Astrocyte (in vitro differentiated cells and primary cell): ENCODE measurements at regions not wholly inside any gene's neighbourhood (a gene's known extent, or its start where the extent isn't known, plus 50 kb on each side); places are given as distances from the start of the nearest gene placed in this dataset.

Experiments used
- DNase-seq: peaks from one replicate; pipeline ENCODE4 v3.0.0-alpha.2; 2010; ENCODE audit warnings: low read depth
- FAIRE-seq: peaks from 2 replicates; lab custom pipeline; 2011; peaks lifted over from hg19 to GRCh38; lab: Jason Lieb, UNC
- H2AFZ ChIP-seq: 2 replicates; pipeline ENCODE4 v1.6.0; 2012; ENCODE audit warnings: low read depth, low read length, inconsistent platforms
- H3K27ac ChIP-seq: 2 replicates; pipeline ENCODE4 v1.5.1; 2011; ENCODE audit warnings: low read depth, low read length, inconsistent platforms
- H3K27me3 ChIP-seq: 2 replicates; pipeline ENCODE4 v1.6.0; 2011; ENCODE audit warnings: low read length, inconsistent platforms; ENCODE audit not compliant: insufficient read depth
- H3K36me3 ChIP-seq: 2 replicates; pipeline ENCODE4 v1.5.1; 2011; ENCODE audit warnings: low read length, inconsistent platforms; ENCODE audit not compliant: insufficient read depth
- H3K4me1 ChIP-seq: 2 replicates; pipeline ENCODE4 v1.5.1; 2011; ENCODE audit warnings: low read length, inconsistent platforms; ENCODE audit not compliant: insufficient read depth
- H3K4me2 ChIP-seq: 2 replicates; pipeline ENCODE4 v1.6.0; 2012; ENCODE audit warnings: low read length, inconsistent platforms
- H3K4me3 ChIP-seq: 2 replicates; pipeline ENCODE4 v1.5.1; 2011; ENCODE audit warnings: low read depth, mild to moderate bottlenecking, low read length, inconsistent platforms; ENCODE audit not compliant: insufficient read depth
- H3K79me2 ChIP-seq: 2 replicates; pipeline ENCODE4 v1.6.0; 2012; ENCODE audit warnings: mild to moderate bottlenecking, low read length, inconsistent platforms; ENCODE audit not compliant: insufficient read depth
- H3K9ac ChIP-seq: 2 replicates; pipeline ENCODE4 v1.6.0; 2012; ENCODE audit warnings: mild to moderate bottlenecking, low read length, inconsistent platforms
- H3K9me3 ChIP-seq: 2 replicates; pipeline ENCODE4 v1.5.1; 2012; ENCODE audit warnings: low read depth, mild to moderate bottlenecking, low read length, inconsistent platforms; ENCODE audit not compliant: insufficient read depth
- H4K20me1 ChIP-seq: 2 replicates; pipeline ENCODE4 v1.6.0; 2012; ENCODE audit warnings: low read length, inconsistent platforms; ENCODE audit not compliant: insufficient read depth
- H3K27ac Mint-ChIP-seq: one replicate; pipeline ENCODE4 v1.8.0; 2021; ENCODE audit warnings: mild to moderate bottlenecking, mixed read lengths; ENCODE audit not compliant: unreplicated experiment
- H3K27me3 Mint-ChIP-seq: one replicate; pipeline ENCODE4 v1.8.0; 2021; ENCODE audit warnings: low read depth, mixed read lengths; ENCODE audit not compliant: unreplicated experiment
- H3K36me3 Mint-ChIP-seq: one replicate; pipeline ENCODE4 v1.8.0; 2021; ENCODE audit warnings: low read depth, mixed read lengths; ENCODE audit not compliant: unreplicated experiment
- H3K4me1 Mint-ChIP-seq: one replicate; pipeline ENCODE4 v1.8.0; 2021; ENCODE audit warnings: low read depth, mixed read lengths; ENCODE audit not compliant: unreplicated experiment
- H3K4me3 Mint-ChIP-seq: one replicate; pipeline ENCODE4 v1.8.0; 2021; ENCODE audit warnings: mild to moderate bottlenecking, moderate library complexity, mixed read lengths; ENCODE audit not compliant: unreplicated experiment
- H3K9me3 Mint-ChIP-seq: one replicate; pipeline ENCODE4 v1.8.0; 2021; ENCODE audit warnings: mild to moderate bottlenecking, mixed read lengths; ENCODE audit not compliant: unreplicated experiment
- CTCF ChIP-seq: IDR thresholded peaks from 2 replicates; pipeline ENCODE4 v1.5.1; 2011; ENCODE audit warnings: low read depth, mild to moderate bottlenecking, inconsistent platforms, low read length, moderate library complexity; ENCODE audit not compliant: insufficient read depth
- EZH2 ChIP-seq: IDR thresholded peaks from 2 replicates; pipeline ENCODE4 v1.6.1; 2012; ENCODE audit warnings: mild to moderate bottlenecking, low read length, inconsistent platforms; ENCODE audit not compliant: insufficient read depth

- Histone ChIP-seq H3K4me3 (no peak overlapping the region), H3K4me2 (no peak overlapping the region), H3K27ac (no peak overlapping the region), H3K4me1 (no peaks in the 10 kb centered on the region), H4K20me1 (no peaks in the 10 kb centered on the region), H3K9me3 (no peaks in the 10 kb centered on the region), H3K27me3 (no peaks in the 10 kb centered on the region), H3K79me2 (no peaks in the 10 kb centered on the region), H3K9ac (no peak overlapping the region), H3K36me3 (no peaks in the 10 kb centered on the region), H2AFZ (no peak overlapping the region)
- DNase-seq (no peak), FAIRE-seq (no peak)
- peaks cover 3% of the 10 kb centered on the region for H3K4me1 Mint-ChIP-seq
- no peak overlapping the region for H3K27ac Mint-ChIP-seq
- no peak for TF ChIP-seq EZH2
- no peak for TF ChIP-seq CTCF
- H3K27me3 Mint-ChIP-seq, result no peaks in the 10 kb centered on the region
- H3K36me3 Mint-ChIP-seq, result no peaks in the 10 kb centered on the region
- no peaks in the 10 kb centered on the region for H3K9me3 Mint-ChIP-seq
- H3K4me3 Mint-ChIP-seq, result no peak overlapping the region
Observed at GRCh38 chr6:104411302-104411701, 448.4 kb downstream of the HACE1 start.

- Histone ChIP-seq H4K20me1 (no peaks in the 10 kb centered on the region), H3K27ac (no peak overlapping the region), H3K4me2 (no peak overlapping the region), H3K4me3 (no peak overlapping the region), H3K4me1 (no peaks in the 10 kb centered on the region), H3K9ac (no peak overlapping the region), H3K9me3 (no peaks in the 10 kb centered on the region), H3K79me2 (no peaks in the 10 kb centered on the region), H3K36me3 (no peaks in the 10 kb centered on the region), H3K27me3 (no peaks in the 10 kb centered on the region), H2AFZ (no peak overlapping the region)
- Mint-ChIP-seq H3K27me3 (no peaks in the 10 kb centered on the region), H3K27ac (no peak overlapping the region), H3K36me3 (no peaks in the 10 kb centered on the region), H3K9me3 (no peaks in the 10 kb centered on the region), H3K4me3 (no peak overlapping the region), H3K4me1 (peaks cover 3% of the 10 kb centered on the region)
- FAIRE-seq (no peak), DNase-seq (no peak)
- no peak for TF ChIP-seq CTCF
- no peak for TF ChIP-seq EZH2
Observed at GRCh38 chr6:104409913-104410312, 449.8 kb downstream of the HACE1 start.

DNA sequence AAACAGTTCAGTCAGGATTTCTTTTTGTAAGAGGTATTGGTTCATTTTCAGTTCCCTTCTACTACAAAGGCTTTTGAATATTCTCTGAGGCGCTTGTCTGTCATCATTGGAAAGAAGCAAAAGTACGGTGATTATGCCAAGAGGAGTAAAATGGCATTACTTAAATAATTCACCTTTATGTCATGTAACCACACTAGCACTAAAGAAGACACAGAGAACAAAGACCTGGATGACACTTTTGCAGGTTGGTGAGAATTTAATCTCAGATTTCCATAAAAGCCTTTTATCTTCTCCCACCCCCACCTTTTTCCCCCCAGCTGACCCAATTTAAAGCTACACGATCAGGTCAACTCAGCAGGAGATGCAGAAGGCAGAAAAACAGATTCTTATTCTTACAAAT, 451.8 kb downstream of the HACE1 start:
- FAIRE-seq, result no peak
- Histone ChIP-seq H3K9ac (no peak overlapping the region), H2AFZ (no peak overlapping the region), H3K4me3 (no peak overlapping the region), H3K79me2 (no peaks in the 10 kb centered on the region), H3K27ac (no peak overlapping the region), H3K9me3 (no peaks in the 10 kb centered on the region), H3K27me3 (no peaks in the 10 kb centered on the region), H3K36me3 (no peaks in the 10 kb centered on the region), H3K4me1 (no peaks in the 10 kb centered on the region), H4K20me1 (no peaks in the 10 kb centered on the region), H3K4me2 (no peak overlapping the region)
- no peaks in the 10 kb centered on the region for H3K9me3 Mint-ChIP-seq
- no peak for TF ChIP-seq CTCF
- no peak for TF ChIP-seq EZH2
- H3K4me1 Mint-ChIP-seq, result peaks cover 3% of the 10 kb centered on the region
- H3K36me3 Mint-ChIP-seq, result no peaks in the 10 kb centered on the region
- H3K4me3 Mint-ChIP-seq, result no peak overlapping the region
- no peak for DNase-seq
- H3K27me3 Mint-ChIP-seq, result no peaks in the 10 kb centered on the region
- H3K27ac Mint-ChIP-seq, result no peak overlapping the region
